T-cell (primary cell): ENCODE measurements at regions not wholly inside any gene's neighbourhood (a gene's known extent, or its start where the extent isn't known, plus 50 kb on each side); places are given as distances from the start of the nearest gene placed in this dataset.

Experiments
- ATAC-seq, 4 experiments: fragments of 200-7000 bp in 3 of 4; fragments of 150-1000 bp in 1 of 4; cut with Tn5 transposase; replicated peaks in 1 of 4; 1 replicate in 3 of 4; 2 replicates in 1 of 4; pipeline ENCODE4 v1.10.0; 2021; ENCODE audit warnings: moderate library complexity in 3 of 4, mild to moderate bottlenecking in 2 of 4, moderate number of reproducible peaks in 1 of 4
- CTCF ChIA-PET, 2 donors: fragments of 300-600 bp; sonication (Branson Sonifier 250); formaldehyde crosslinking; loops; one replicate each; lab custom pipeline; 2022; ENCODE audit warnings: antibody characterized with exemption in 2 of 2; lab: Charles Lee
- POLR2A ChIA-PET, 2 donors: fragments of 300-600 bp; sonication (Branson Sonifier 250); formaldehyde crosslinking; loops; one replicate each; lab custom pipeline; 2022; ENCODE audit warnings: antibody characterized with exemption in 2 of 2; lab: Charles Lee
- DNase-seq, 35 experiments: peaks; one replicate each; pipeline versions ENCODE4 v3.0.0 to v3.0.0-alpha.2; 2013 to 2023
- H3K27ac ChIP-seq: one replicate; pipeline ENCODE4 v1.5.1; 2013; ENCODE audit warnings: low read length
- H3K27me3 ChIP-seq, 2 experiments: replicated peaks in 1 of 2; 1 replicate in 1 of 2; 2 replicates in 1 of 2; pipeline versions ENCODE4 v1.6.1 to v1.7.0; 2013; ENCODE audit warnings: low read length in 1 of 2, mixed read lengths in 1 of 2; ENCODE audit not compliant: control insufficient read depth in 2 of 2, insufficient read depth in 2 of 2; ENCODE audit errors: extremely low read depth in 1 of 2
- H3K36me3 ChIP-seq, 2 donors: 1 replicate in 1 of 2; 2 replicates in 1 of 2; pipeline versions ENCODE4 v1.6.1 to v1.7.0; 2013; ENCODE audit warnings: low read length in 1 of 2; ENCODE audit not compliant: control insufficient read depth in 2 of 2, insufficient read depth in 1 of 2; ENCODE audit errors: extremely low read depth in 1 of 2
- H3K4me1 ChIP-seq, 2 experiments: 1 replicate in 1 of 2; 2 replicates in 1 of 2; pipeline versions ENCODE4 v1.6.1 to v1.7.0; 2013; ENCODE audit warnings: low read length in 2 of 2, mixed read lengths in 1 of 2; ENCODE audit not compliant: insufficient read depth in 2 of 2, control insufficient read depth in 1 of 2; ENCODE audit errors: extremely low read depth in 1 of 2
- H3K4me3 ChIP-seq, 2 donors: 1 replicate in 1 of 2; 2 replicates in 1 of 2; pipeline versions ENCODE4 v1.5.1 to v1.7.0; 2013; ENCODE audit warnings: mild to moderate bottlenecking in 2 of 2, low read length in 1 of 2, moderate library complexity in 1 of 2; ENCODE audit not compliant: control insufficient read depth in 1 of 2; ENCODE audit errors: extremely low read depth in 1 of 2
- H3K9me3 ChIP-seq: 2 replicates; pipeline ENCODE4 v1.7.0; 2013
- H3K27ac Mint-ChIP-seq, 2 donors: one replicate each; pipeline ENCODE4 v1.8.0; 2020 to 2021; ENCODE audit warnings: mild to moderate bottlenecking in 2 of 2, mixed read lengths in 2 of 2
- H3K27me3 Mint-ChIP-seq, 2 donors: one replicate each; pipeline ENCODE4 v1.8.0; 2021 to 2022; ENCODE audit warnings: mixed read lengths in 2 of 2
- H3K36me3 Mint-ChIP-seq: one replicate; pipeline ENCODE4 v1.8.0; 2021; ENCODE audit warnings: mixed read lengths
- H3K4me1 Mint-ChIP-seq, 3 donors: one replicate each; pipeline ENCODE4 v1.8.0; 2020 to 2022; ENCODE audit warnings: mixed read lengths in 3 of 3, mild to moderate bottlenecking in 1 of 3
- H3K4me3 Mint-ChIP-seq, 3 donors: one replicate each; pipeline ENCODE4 v1.8.0; 2020 to 2022; ENCODE audit warnings: mild to moderate bottlenecking in 3 of 3, mixed read lengths in 3 of 3, moderate library complexity in 3 of 3
- H3K9me3 Mint-ChIP-seq, 3 donors: one replicate each; pipeline ENCODE4 v1.8.0; 2020 to 2022; ENCODE audit warnings: mixed read lengths in 3 of 3
- WGBS: methylation state at CpG from one replicate; pipeline ENCODE4 v1.1.5; 2013; ENCODE audit warnings: missing lambda C conversion rate; ENCODE audit not compliant: insufficient coverage; 5-methylcytosine and 5-hydroxymethylcytosine counted together

DNA sequence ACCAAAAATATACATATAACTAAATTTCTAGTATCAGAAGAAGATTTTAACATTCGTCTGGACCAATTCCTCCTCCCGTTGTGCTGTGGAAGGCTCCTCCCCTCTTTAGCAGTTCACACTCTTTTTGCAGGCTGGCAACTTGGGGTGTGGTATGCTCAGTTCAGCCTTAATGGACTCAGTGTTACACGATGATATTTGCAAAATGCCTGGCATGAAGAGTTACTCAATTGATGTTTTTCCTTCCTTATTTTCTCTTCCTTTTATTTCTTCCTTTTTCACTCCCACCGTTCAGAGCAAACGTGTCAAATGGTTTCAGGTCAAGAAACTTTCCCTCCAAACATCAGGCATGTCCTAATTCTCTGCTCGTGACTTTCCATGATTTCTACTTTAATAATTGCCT is 248.3 kb downstream of the PHF14 start:
- Mint-ChIP-seq H3K4me3 (no peak overlapping the region), H3K27me3 (peaks cover 0 to 12% of the 10 kb centered on the region in 2 donors), H3K36me3 (no peaks in the 10 kb centered on the region), H3K9me3 (no peaks in the 10 kb centered on the region), H3K27ac (no peak overlapping the region), H3K4me1 (no peaks in the 10 kb centered on the region)
- CTCF ChIA-PET, result no interaction called here
- no peak overlapping the region for H3K27ac ChIP-seq
- H3K36me3 ChIP-seq, result no peaks in the 10 kb centered on the region
- H3K27me3 ChIP-seq, result no peaks in the 10 kb centered on the region
- DNase-seq (no peak), ATAC-seq (no peak)
- no peaks in the 10 kb centered on the region for H3K4me1 ChIP-seq
- no peak overlapping the region for H3K4me3 ChIP-seq
- POLR2A ChIA-PET, result no interaction called here
- WGBS, result no CpG with 5 or more reads among the region's 6 CpGs
- H3K9me3 ChIP-seq, result no peaks in the 10 kb centered on the region

- Histone ChIP-seq H3K4me3 (no peak overlapping the region), H3K4me1 (no peaks in the 10 kb centered on the region), H3K36me3 (no peaks in the 10 kb centered on the region), H3K27ac (no peak overlapping the region), H3K9me3 (no peaks in the 10 kb centered on the region), H3K27me3 (no peaks in the 10 kb centered on the region)
- Mint-ChIP-seq H3K9me3 (no peaks in the 10 kb centered on the region), H3K36me3 (no peaks in the 10 kb centered on the region), H3K27ac (no peak overlapping the region), H3K4me1 (peaks cover 0 to 3% (median 0%) of the 10 kb centered on the region in 3 donors), H3K27me3 (peaks cover 0 to 7% of the 10 kb centered on the region in 2 donors), H3K4me3 (no peak overlapping the region)
- no peak for DNase-seq
- POLR2A ChIA-PET, result interaction anchor here in 1 of 2 donors (0.6 kb wide), 1 partner anchor 1135 kb away, joined by 4 read pairs; no protein-coding TSS in a partner anchor
- CTCF ChIA-PET, result interaction anchor here in 1 of 2 donors (2.4 kb wide), 1 partner anchor 13 kb away, joined by 8 read pairs; no protein-coding TSS in a partner anchor
- ATAC-seq, result no peak
These were observed 250.9 kb downstream of the PHF14 start for GRCh38 chr7:11224535-11224934.

GRCh38 chr7:11228515-11228914 is 254.8 kb downstream of the PHF14 start:
- H3K27ac Mint-ChIP-seq, result no peak overlapping the region
- ATAC-seq (no peak), DNase-seq (no peak)
- Histone ChIP-seq H3K4me1 (no peaks in the 10 kb centered on the region), H3K4me3 (no peak overlapping the region), H3K36me3 (no peaks in the 10 kb centered on the region), H3K27ac (no peak overlapping the region), H3K9me3 (no peaks in the 10 kb centered on the region), H3K27me3 (no peaks in the 10 kb centered on the region)
- 55% methylated on average over 2 of the region's 2 CpGs for WGBS
- no peaks in the 10 kb centered on the region for H3K9me3 Mint-ChIP-seq
- CTCF ChIA-PET, result no interaction called here
- POLR2A ChIA-PET, result no interaction called here
- H3K36me3 Mint-ChIP-seq, result no peaks in the 10 kb centered on the region
- no peak overlapping the region for H3K4me3 Mint-ChIP-seq
- peaks cover 0 to 3% (median 0%) of the 10 kb centered on the region in 3 donors for H3K4me1 Mint-ChIP-seq
- peaks cover 6 to 17% of the 10 kb centered on the region in 2 donors for H3K27me3 Mint-ChIP-seq

DNA sequence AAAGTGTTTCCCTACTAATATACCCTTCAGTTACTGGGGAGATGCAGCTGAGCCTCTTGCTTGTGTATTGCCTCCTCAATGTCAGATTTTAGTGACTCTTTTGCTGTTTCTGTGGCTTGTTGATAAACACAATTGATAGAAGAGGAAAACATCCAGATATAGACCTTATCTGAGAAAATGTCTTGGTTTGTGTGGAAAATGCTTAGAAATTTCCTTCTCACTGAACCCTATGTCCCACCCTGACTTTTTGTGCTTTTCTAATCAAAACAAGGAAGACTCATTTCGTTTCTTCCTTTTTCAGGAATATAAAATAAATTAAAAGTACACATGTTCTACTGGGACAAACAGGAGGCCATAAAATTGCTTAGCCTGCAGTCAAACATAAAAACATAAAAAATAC is 257.5 kb downstream of the PHF14 start:
- no peaks in the 10 kb centered on the region for H3K36me3 Mint-ChIP-seq
- Histone ChIP-seq H3K4me1 (no peaks in the 10 kb centered on the region), H3K27me3 (no peaks in the 10 kb centered on the region), H3K9me3 (no peaks in the 10 kb centered on the region), H3K4me3 (no peak overlapping the region), H3K36me3 (no peaks in the 10 kb centered on the region), H3K27ac (no peak overlapping the region)
- no peak overlapping the region for H3K4me3 Mint-ChIP-seq
- ChIA-PET CTCF (interaction anchor here in 1 of 2 donors (0.5 kb wide), 1 partner anchor 13 kb away, joined by 4 read pairs; no protein-coding TSS in a partner anchor), POLR2A (no interaction called here)
- H3K27me3 Mint-ChIP-seq, result peaks cover 7 to 17% of the 10 kb centered on the region in 2 donors
- peaks cover 0 to 3% (median 0%) of the 10 kb centered on the region in 3 donors for H3K4me1 Mint-ChIP-seq
- no peak overlapping the region for H3K27ac Mint-ChIP-seq
- ATAC-seq (no peak), DNase-seq (no peak)
- H3K9me3 Mint-ChIP-seq, result no peaks in the 10 kb centered on the region
- no CpG with 5 or more reads among the region's 1 CpG for WGBS

DNA sequence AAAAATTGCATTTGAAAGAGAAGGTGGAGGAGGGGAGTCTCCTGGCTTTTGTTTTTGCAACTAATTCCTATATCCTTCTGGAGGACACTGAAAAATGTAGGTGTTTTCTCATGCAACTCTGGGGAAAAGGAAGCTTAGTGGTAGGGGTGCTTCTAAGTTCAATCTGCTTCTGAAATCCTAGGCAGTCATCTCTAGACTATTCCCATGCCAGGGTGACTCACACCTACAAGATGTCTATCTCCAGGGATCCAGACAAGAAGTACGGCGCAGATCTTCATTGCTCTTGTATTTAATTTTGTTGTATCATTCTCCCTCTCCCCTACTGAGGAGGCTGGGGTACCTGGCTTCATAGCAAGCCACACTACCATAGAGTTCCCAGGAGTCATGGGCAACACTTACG is 258.8 kb downstream of the PHF14 start:
- DNase-seq, result no peak
- Histone ChIP-seq H3K9me3 (no peaks in the 10 kb centered on the region), H3K36me3 (no peaks in the 10 kb centered on the region), H3K27ac (no peak overlapping the region), H3K4me1 (no peaks in the 10 kb centered on the region), H3K27me3 (no peaks in the 10 kb centered on the region), H3K4me3 (no peak overlapping the region)
- Mint-ChIP-seq H3K4me3 (no peak overlapping the region), H3K27ac (no peak overlapping the region), H3K4me1 (peaks cover 0 to 3% (median 0%) of the 10 kb centered on the region in 3 donors), H3K36me3 (no peaks in the 10 kb centered on the region), H3K9me3 (no peaks in the 10 kb centered on the region), H3K27me3 (peaks cover 7 to 17% of the 10 kb centered on the region in 2 donors)
- ChIA-PET CTCF (no interaction called here), POLR2A (no interaction called here)
- 100% methylated on average over 2 of the region's 3 CpGs for WGBS
- ATAC-seq, result no peak

DNA sequence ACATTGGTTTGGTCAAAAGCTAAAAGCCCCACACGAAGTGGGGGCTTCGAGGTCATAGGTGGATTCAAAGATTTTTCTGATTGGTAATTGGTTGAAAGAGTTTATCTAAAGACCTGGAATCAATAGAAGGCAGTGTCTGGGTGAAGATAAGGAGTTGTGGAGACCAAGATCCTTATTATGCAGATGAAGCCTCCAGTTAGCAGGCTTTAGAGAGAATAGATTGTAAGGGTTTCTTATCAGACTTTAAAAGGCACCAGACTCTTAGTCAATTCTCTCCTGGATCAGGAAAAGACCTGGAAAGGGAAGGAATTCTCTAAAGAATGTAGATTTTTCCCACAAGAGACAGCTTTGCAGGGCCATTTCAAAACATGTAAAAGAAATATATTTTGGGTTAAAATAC is 260.2 kb downstream of the PHF14 start:
- ChIA-PET POLR2A (no interaction called here), CTCF (interaction anchor here in 1 of 2 donors (1.1 kb wide), 1 partner anchor 8 kb away, joined by 3 read pairs; no protein-coding TSS in a partner anchor)
- 71% methylated on average over 2 of the region's 2 CpGs for WGBS
- Mint-ChIP-seq H3K27me3 (peaks cover 7 to 10% of the 10 kb centered on the region in 2 donors), H3K4me1 (no peaks in the 10 kb centered on the region), H3K36me3 (no peaks in the 10 kb centered on the region), H3K9me3 (no peaks in the 10 kb centered on the region), H3K27ac (no peak overlapping the region), H3K4me3 (no peak overlapping the region)
- Histone ChIP-seq H3K36me3 (no peaks in the 10 kb centered on the region), H3K27ac (no peak overlapping the region), H3K27me3 (no peaks in the 10 kb centered on the region), H3K4me1 (no peaks in the 10 kb centered on the region), H3K9me3 (no peaks in the 10 kb centered on the region), H3K4me3 (no peak overlapping the region)
- ATAC-seq, result no peak
- no peak for DNase-seq

- peaks cover 1 to 3% of the 10 kb centered on the region in 2 donors for H3K27me3 Mint-ChIP-seq
- ATAC-seq, result no peak
- no peaks in the 10 kb centered on the region for H3K4me1 ChIP-seq
- H3K27me3 ChIP-seq, result no peaks in the 10 kb centered on the region
- H3K27ac Mint-ChIP-seq, result no peak overlapping the region
- no peaks in the 10 kb centered on the region for H3K4me1 Mint-ChIP-seq
- no peaks in the 10 kb centered on the region for H3K9me3 Mint-ChIP-seq
- 50% methylated on average over 2 of the region's 8 CpGs for WGBS
- ChIA-PET CTCF (no interaction called here), POLR2A (no interaction called here)
- H3K4me3 ChIP-seq, result no peak overlapping the region
- no peak for DNase-seq
- no peaks in the 10 kb centered on the region for H3K36me3 ChIP-seq
- H3K4me3 Mint-ChIP-seq, result no peak overlapping the region
- no peaks in the 10 kb centered on the region for H3K36me3 Mint-ChIP-seq
- no peak overlapping the region for H3K27ac ChIP-seq
- H3K9me3 ChIP-seq, result no peaks in the 10 kb centered on the region
These were observed 261.8 kb downstream of the PHF14 start for GRCh38 chr7:11235491-11235890.
